H1 (cell line): ENCODE measurements at regions not wholly inside any gene's neighbourhood (a gene's known extent, or its start where the extent isn't known, plus 50 kb on each side); places are given as distances from the start of the nearest gene placed in this dataset.

Experiments
- CTCF ChIA-PET: fragments of 300-600 bp; sonication (Branson Sonifier 250); formaldehyde crosslinking; loops from one replicate; lab custom pipeline; 2021; ENCODE audit not compliant: partially characterized antibody; lab: Charles Lee
- POLR2A ChIA-PET: fragments of 300-600 bp; sonication (Branson Sonifier 250); formaldehyde crosslinking; loops from one replicate; lab custom pipeline; 2021; ENCODE audit warnings: inconsistent platforms; ENCODE audit not compliant: partially characterized antibody; lab: Charles Lee
- DNase-seq, 2 experiments: peaks; one replicate each; pipeline versions ENCODE4 v3.0.0 to v3.0.0-alpha.2; 2010 to 2022; ENCODE audit warnings: low spot score in 2 of 2, low read depth in 1 of 2, mixed read lengths in 1 of 2
- FAIRE-seq: peaks from 2 replicates; lab custom pipeline; 2011; peaks lifted over from hg19 to GRCh38; lab: Jason Lieb, UNC
- H2AFZ ChIP-seq: 2 replicates; pipeline ENCODE4 v1.8.1; 2012; ENCODE audit warnings: low read length, inconsistent platforms
- H2AK5ac ChIP-seq: 2 replicates; pipeline ENCODE4 v1.6.1; 2013; ENCODE audit warnings: low read depth, low read length
- H2BK120ac ChIP-seq: replicated peaks from 2 replicates; pipeline ENCODE3; 2013; ENCODE audit warnings: low read depth, low read length, inconsistent platforms
- H2BK12ac ChIP-seq: 2 replicates; pipeline ENCODE4 v1.6.1; 2013; ENCODE audit warnings: low read depth, low read length
- H2BK15ac ChIP-seq: 2 replicates; pipeline ENCODE4 v1.6.1; 2013; ENCODE audit warnings: low read length
- H2BK20ac ChIP-seq: 2 replicates; pipeline ENCODE4 v1.6.1; 2013; ENCODE audit warnings: low read length
- H2BK5ac ChIP-seq: 2 replicates; pipeline ENCODE4 v1.6.1; 2013; ENCODE audit warnings: low read depth, low read length
- H3K14ac ChIP-seq: 2 replicates; pipeline ENCODE4 v1.6.1; 2013; ENCODE audit warnings: inconsistent platforms; ENCODE audit not compliant: insufficient read length
- H3K18ac ChIP-seq: 2 replicates; pipeline ENCODE4 v1.6.1; 2013; ENCODE audit warnings: low read length; ENCODE audit errors: extremely low read depth
- H3K23ac ChIP-seq: 2 replicates; pipeline ENCODE4 v1.6.1; 2013; ENCODE audit warnings: inconsistent platforms; ENCODE audit not compliant: insufficient read length
- H3K23me2 ChIP-seq: 2 replicates; pipeline ENCODE4 v1.6.1; 2013; ENCODE audit warnings: low read depth, low read length
- H3K27ac ChIP-seq: 2 replicates; pipeline ENCODE4 v1.6.1; 2011; ENCODE audit warnings: low read depth, low read length, inconsistent platforms
- H3K27me3 ChIP-seq, 4 experiments: replicated peaks in 1 of 4; 1 replicate in 1 of 4; 2 replicates in 3 of 4; pipeline versions ENCODE4 v1.6.1 to v1.8.1; 2011 to 2013; ENCODE audit warnings: low read length in 3 of 4, mild to moderate bottlenecking in 3 of 4, inconsistent platforms in 2 of 4, mixed read lengths in 2 of 4, moderate library complexity in 1 of 4; ENCODE audit not compliant: control insufficient read depth in 3 of 4, insufficient read depth in 3 of 4; ENCODE audit errors: extremely low read depth in 1 of 4
- H3K36me3 ChIP-seq, 4 experiments: 2 replicates each; pipeline versions ENCODE4 v1.6.1 to v1.8.1; 2011 to 2013; ENCODE audit warnings: mild to moderate bottlenecking in 4 of 4, low read length in 3 of 4, moderate library complexity in 2 of 4, control low read depth in 1 of 4, inconsistent platforms in 1 of 4; ENCODE audit not compliant: insufficient read depth in 4 of 4, control insufficient read depth in 2 of 4
- H3K4ac ChIP-seq: replicated peaks from 2 replicates; pipeline ENCODE3; 2013; ENCODE audit warnings: low read length, low read depth, mixed read lengths, inconsistent platforms; ENCODE audit not compliant: insufficient read length
- H3K4me1 ChIP-seq, 4 experiments: replicated peaks in 1 of 4; 1 replicate in 1 of 4; 2 replicates in 3 of 4; pipeline versions ENCODE4 v1.6.1 to v1.8.1; 2011 to 2013; ENCODE audit warnings: low read length in 3 of 4, inconsistent platforms in 2 of 4, mixed read lengths in 1 of 4; ENCODE audit not compliant: insufficient read depth in 4 of 4, control insufficient read depth in 3 of 4
- H3K4me2 ChIP-seq, 2 experiments: 2 replicates each; pipeline versions ENCODE4 v1.6.1 to v1.8.1; 2011 to 2013; ENCODE audit warnings: low read depth in 2 of 2, low read length in 2 of 2, control low read depth in 1 of 2, inconsistent platforms in 1 of 2, mild to moderate bottlenecking in 1 of 2; ENCODE audit not compliant: insufficient read depth in 1 of 2
- H3K4me3 ChIP-seq, 4 experiments: fragments of 200-600, 300-600 bp in 1 of 4; sonication (generic), shearing (Covaris generic), sonication (Bioruptor Twin) in 1 of 4; 2 replicates each; pipeline versions ENCODE4 v1.5.1 to v1.8.1; 2011 to 2016; ENCODE audit warnings: low read length in 4 of 4, low read depth in 3 of 4, control low read depth in 2 of 4, inconsistent platforms in 2 of 4, mild to moderate bottlenecking in 2 of 4, mixed read lengths in 1 of 4, moderate library complexity in 1 of 4; ENCODE audit not compliant: insufficient read depth in 2 of 4; ENCODE audit errors: extremely low read depth in 1 of 4
- H3K56ac ChIP-seq: replicated peaks from 2 replicates; pipeline ENCODE3; 2013; ENCODE audit warnings: low read depth, mild to moderate bottlenecking, mixed read lengths, low read length, inconsistent platforms; ENCODE audit not compliant: insufficient read length
- H3K79me1 ChIP-seq: 2 replicates; pipeline ENCODE4 v1.6.1; 2013; ENCODE audit warnings: low read depth, low read length, control low read depth
- H3K79me2 ChIP-seq, 2 experiments: 2 replicates each; pipeline versions ENCODE4 v1.6.1 to v1.8.1; 2012 to 2013; ENCODE audit warnings: low read length in 2 of 2, mild to moderate bottlenecking in 2 of 2, inconsistent platforms in 1 of 2; ENCODE audit not compliant: insufficient read depth in 2 of 2, control insufficient read depth in 1 of 2
- H3K9ac ChIP-seq, 4 experiments: replicated peaks in 1 of 4; 1 replicate in 1 of 4; 2 replicates in 3 of 4; pipeline versions ENCODE4 v1.6.1 to v1.8.1; 2011 to 2013; ENCODE audit warnings: low read depth in 3 of 4, low read length in 3 of 4, control low read depth in 2 of 4, mild to moderate bottlenecking in 2 of 4, moderate library complexity in 2 of 4, inconsistent platforms in 1 of 4; ENCODE audit errors: extremely low read depth in 1 of 4
- H3K9me3 ChIP-seq, 2 experiments: 2 replicates each; pipeline versions ENCODE4 v1.6.1 to v1.8.1; 2012 to 2013; ENCODE audit warnings: mild to moderate bottlenecking in 2 of 2, moderate library complexity in 2 of 2, control low read depth in 1 of 2, inconsistent platforms in 1 of 2, low read depth in 1 of 2, low read length in 1 of 2, mixed read lengths in 1 of 2; ENCODE audit not compliant: insufficient read depth in 2 of 2
- H4K20me1 ChIP-seq, 2 experiments: replicated peaks in 1 of 2; 2 replicates each; pipeline versions ENCODE3 to v1.8.1; 2011 to 2013; ENCODE audit warnings: inconsistent platforms in 2 of 2, low read length in 2 of 2, mild to moderate bottlenecking in 1 of 2; ENCODE audit not compliant: insufficient read depth in 2 of 2, control insufficient read depth in 1 of 2
- H4K5ac ChIP-seq: 2 replicates; pipeline ENCODE4 v1.6.1; 2013; ENCODE audit warnings: low read length, low read depth, mixed read lengths, inconsistent platforms; ENCODE audit not compliant: insufficient read length
- H4K8ac ChIP-seq: 2 replicates; pipeline ENCODE4 v1.8.0; 2013; ENCODE audit warnings: mild to moderate bottlenecking, moderate library complexity, low read length, inconsistent platforms; ENCODE audit not compliant: insufficient read depth; ENCODE audit errors: extremely low read depth
- H4K91ac ChIP-seq: replicated peaks from 2 replicates; pipeline ENCODE3; 2013; ENCODE audit warnings: low read length, mixed read lengths, inconsistent platforms; ENCODE audit not compliant: insufficient read length
- BCL11A ChIP-seq, 2 experiments: IDR thresholded peaks; one replicate each; pipeline ENCODE4 v1.6.1; 2011; ENCODE audit warnings: low read depth in 2 of 2, low read length in 2 of 2, mild to moderate bottlenecking in 2 of 2
- CBX8 ChIP-seq: fragments of 300-800, 300-1000 bp; sonication (generic); IDR thresholded peaks from 2 replicates; pipeline ENCODE4 v1.7.1; 2016; ENCODE audit warnings: low read depth, low read length, borderline replicate concordance
- CREB1 ChIP-seq: IDR thresholded peaks from 2 replicates; pipeline ENCODE4 v1.6.1; 2012; ENCODE audit warnings: inconsistent platforms
- GTF2F1 ChIP-seq: IDR thresholded peaks from 2 replicates; pipeline ENCODE4 v1.6.1; 2012; ENCODE audit warnings: low read depth, low read length, improper control_type of control experiment, borderline replicate concordance
- MAFK ChIP-seq: IDR thresholded peaks from 2 replicates; pipeline ENCODE4 v1.6.1; 2012; ENCODE audit warnings: low read depth, mild to moderate bottlenecking, improper control_type of control experiment, low read length
- NRF1 ChIP-seq: IDR thresholded peaks from 2 replicates; pipeline ENCODE4 v1.6.1; 2011; ENCODE audit warnings: mild to moderate bottlenecking, low read depth, low read length, improper control_type of control experiment
- POU5F1 ChIP-seq: IDR thresholded peaks from 2 replicates; pipeline ENCODE4 v1.6.1; 2011; ENCODE audit warnings: low read depth, mild to moderate bottlenecking, low read length, moderate library complexity
- RFX5 ChIP-seq: IDR thresholded peaks from 2 replicates; pipeline ENCODE4 v1.6.1; 2011; ENCODE audit warnings: low read depth, low read length, improper control_type of control experiment, borderline replicate concordance
- SIRT6 ChIP-seq: IDR thresholded peaks from one replicate; pipeline ENCODE4 v1.7.1; 2012; ENCODE audit warnings: low read length, inconsistent platforms
- SP4 ChIP-seq: IDR thresholded peaks from 2 replicates; pipeline ENCODE4 v1.6.1; 2012; ENCODE audit warnings: low read length, inconsistent platforms
- SUZ12 ChIP-seq: fragments of 200-600 bp; sonication (generic); IDR thresholded peaks from 2 replicates; pipeline ENCODE4 v1.6.1; 2012; ENCODE audit warnings: mild to moderate bottlenecking, inconsistent platforms, low read length, moderate library complexity, mixed read lengths
- YY1 ChIP-seq: IDR thresholded peaks from 2 replicates; pipeline ENCODE4 v1.6.1; 2011; ENCODE audit warnings: low read depth, mild to moderate bottlenecking, low read length
- WGBS, 2 experiments: shearing (Covaris generic) in 1 of 2; methylation state at CpG; one replicate each; pipeline versions ENCODE4 v1.1.6 to v1.1.7; 2013 to 2015; ENCODE audit warnings: low lambda C conversion rate in 2 of 2, mixed read lengths in 2 of 2, inconsistent platforms in 1 of 2, low coverage in 1 of 2, missing lambda C conversion rate in 1 of 2; ENCODE audit not compliant: insufficient replicate concordance in 2 of 2, insufficient coverage in 1 of 2, insufficient read length in 1 of 2; ENCODE audit errors: extremely low coverage in 1 of 2, missing lambda C conversion rate in 1 of 2; 5-methylcytosine and 5-hydroxymethylcytosine counted together
- TF ChIP-seq, protein P1 (sequence below): IDR thresholded peaks from 2 replicates; pipeline ENCODE4 v1.6.1; 2012; ENCODE audit warnings: inconsistent platforms

DNA sequence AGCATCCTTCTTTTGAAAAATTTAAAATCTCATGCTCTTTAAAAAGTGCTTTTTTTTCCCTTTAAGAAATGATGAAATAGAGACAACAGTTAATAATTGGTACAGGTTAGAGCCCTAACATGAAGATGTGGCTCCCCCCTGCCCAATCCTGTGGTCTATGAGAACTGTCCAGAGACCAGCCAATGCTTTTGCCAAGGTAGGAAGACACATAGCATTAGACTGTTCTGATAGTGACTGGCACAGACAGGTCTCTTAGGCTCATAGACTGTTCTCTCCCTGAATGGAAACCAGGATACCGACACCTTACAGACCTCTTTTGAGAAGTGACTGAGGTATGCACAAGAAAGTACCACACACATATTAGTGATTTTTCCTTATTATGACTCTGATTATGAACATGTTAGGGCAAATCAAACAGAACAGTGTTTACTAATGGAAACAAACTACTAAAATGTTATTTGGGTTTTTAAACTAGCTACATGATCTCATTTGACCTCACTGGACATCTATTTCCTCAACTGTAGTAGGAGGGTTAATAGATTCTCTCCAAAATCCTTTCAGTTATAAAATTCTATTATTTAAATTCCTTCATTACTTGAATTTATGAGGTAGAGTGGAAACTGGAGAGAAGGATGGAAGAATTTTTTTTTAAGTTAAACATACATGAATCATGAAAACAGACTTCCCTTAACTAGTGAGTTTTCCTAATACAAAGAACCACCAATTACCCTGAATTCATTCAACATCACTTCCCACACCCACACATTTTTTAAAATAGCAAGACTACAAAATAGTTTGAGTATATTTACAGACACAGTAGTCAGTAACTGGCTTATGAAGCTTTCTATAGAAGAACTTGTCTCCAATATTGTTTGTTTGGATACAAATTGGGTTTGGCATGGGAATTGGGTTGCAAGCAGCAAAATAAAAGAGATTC lies 120.4 kb downstream of the OGFRL1 start:
- Histone ChIP-seq H3K23ac (no peak overlapping the region), H2AK5ac (no peak overlapping the region), H4K91ac (no peak overlapping the region), H3K23me2 (no peaks in the 10 kb centered on the region), H3K4ac (no peak overlapping the region), H3K36me3 (no peaks in the 10 kb centered on the region), H2AFZ (no peak overlapping the region), H2BK20ac (no peak overlapping the region), H3K18ac (no peak overlapping the region), H3K56ac (no peak overlapping the region), H4K8ac (no peak overlapping the region), H2BK120ac (no peak overlapping the region), H3K4me3 (no peak overlapping the region), H3K27me3 (peaks cover 0 to 2% (median 0%) of the 10 kb centered on the region in 4 experiments; a peak in 1 of 7 replicates), H2BK12ac (no peak overlapping the region), H3K4me2 (no peak overlapping the region), H4K5ac (no peak overlapping the region), H3K79me1 (no peaks in the 10 kb centered on the region), H4K20me1 (no peaks in the 10 kb centered on the region), H3K4me1 (peaks cover 0 to 9% (median 3%) of the 10 kb centered on the region in 4 experiments; a peak in 3 of 7 replicates), H3K9ac (no peak overlapping the region), H3K79me2 (no peaks in the 10 kb centered on the region), H2BK5ac (no peak overlapping the region), H2BK15ac (no peak overlapping the region), H3K9me3 (no peaks in the 10 kb centered on the region), H3K27ac (no peak overlapping the region), H3K14ac (no peak overlapping the region)
- ChIA-PET POLR2A (no interaction called here), CTCF (interaction anchor here (1.4 kb wide), 1 partner anchor 24 kb away, joined by 4 read pairs; no protein-coding TSS in a partner anchor)
- WGBS, 2 experiments, result 94% methylated on average over 1 of the region's 1 CpG; no CpG with 5 or more reads in 1 of the 2 experiments
- no peak for DNase-seq
- no peak for FAIRE-seq
- TF ChIP-seq YY1 (no peak), SP4 (no peak), CREB1 (no peak), MAFK (no peak), CBX8 (no peak), SUZ12 (no peak), BCL11A (IDR thresholded peaks at IDR 0.05; ENCODE audit: low read depth in 2 of 2, low read length in 2 of 2) (no peak), NRF1 (no peak), GTF2F1 (no peak), SIRT6 (no peak), RFX5 (no peak), POU5F1 (no peak)
- TF ChIP-seq, protein P1, sequence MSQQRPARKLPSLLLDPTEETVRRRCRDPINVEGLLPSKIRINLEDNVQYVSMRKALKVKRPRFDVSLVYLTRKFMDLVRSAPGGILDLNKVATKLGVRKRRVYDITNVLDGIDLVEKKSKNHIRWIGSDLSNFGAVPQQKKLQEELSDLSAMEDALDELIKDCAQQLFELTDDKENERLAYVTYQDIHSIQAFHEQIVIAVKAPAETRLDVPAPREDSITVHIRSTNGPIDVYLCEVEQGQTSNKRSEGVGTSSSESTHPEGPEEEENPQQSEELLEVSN, result no peak
